ENCODE measurements at regions not wholly inside any gene's neighbourhood (a gene's known extent, or its start where the extent isn't known, plus 50 kb on each side); places are given as distances from the start of the nearest gene placed in this dataset.

DNA sequence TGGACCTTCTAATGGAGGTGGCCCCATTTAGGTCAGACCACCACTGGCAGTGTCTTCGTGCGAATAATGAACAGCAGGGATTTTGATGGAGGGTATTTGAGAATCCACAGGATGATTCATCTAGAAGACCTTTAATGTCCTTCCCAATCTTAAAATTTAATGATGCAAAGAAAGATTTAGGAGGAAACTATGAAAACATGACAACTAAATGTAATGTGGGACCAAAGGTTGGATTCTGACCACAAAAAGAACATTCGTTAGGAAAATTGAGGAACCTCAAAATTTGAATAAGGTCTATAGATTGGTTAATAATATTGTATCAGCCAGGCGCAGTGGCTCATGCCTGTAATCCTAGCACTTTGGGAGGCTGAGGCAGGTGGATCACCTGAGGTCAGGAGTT is 78.2 kb upstream of the TMPO start:
- TF ChIP-seq EZH2 (IDR thresholded peaks at IDR 0.05) (no peak), EZH2phosphoT487 (IDR thresholded peaks at IDR 0.05) (no peak)
- TF ChIP-seq, protein P1, sequence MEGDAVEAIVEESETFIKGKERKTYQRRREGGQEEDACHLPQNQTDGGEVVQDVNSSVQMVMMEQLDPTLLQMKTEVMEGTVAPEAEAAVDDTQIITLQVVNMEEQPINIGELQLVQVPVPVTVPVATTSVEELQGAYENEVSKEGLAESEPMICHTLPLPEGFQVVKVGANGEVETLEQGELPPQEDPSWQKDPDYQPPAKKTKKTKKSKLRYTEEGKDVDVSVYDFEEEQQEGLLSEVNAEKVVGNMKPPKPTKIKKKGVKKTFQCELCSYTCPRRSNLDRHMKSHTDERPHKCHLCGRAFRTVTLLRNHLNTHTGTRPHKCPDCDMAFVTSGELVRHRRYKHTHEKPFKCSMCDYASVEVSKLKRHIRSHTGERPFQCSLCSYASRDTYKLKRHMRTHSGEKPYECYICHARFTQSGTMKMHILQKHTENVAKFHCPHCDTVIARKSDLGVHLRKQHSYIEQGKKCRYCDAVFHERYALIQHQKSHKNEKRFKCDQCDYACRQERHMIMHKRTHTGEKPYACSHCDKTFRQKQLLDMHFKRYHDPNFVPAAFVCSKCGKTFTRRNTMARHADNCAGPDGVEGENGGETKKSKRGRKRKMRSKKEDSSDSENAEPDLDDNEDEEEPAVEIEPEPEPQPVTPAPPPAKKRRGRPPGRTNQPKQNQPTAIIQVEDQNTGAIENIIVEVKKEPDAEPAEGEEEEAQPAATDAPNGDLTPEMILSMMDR (IDR thresholded peaks at IDR 0.05): no peak
